Gastroesophageal sphincter (tissue), 4 donors: ENCODE measurements at regions not wholly inside any gene's neighbourhood (a gene's known extent, or its start where the extent isn't known, plus 50 kb on each side); places are given as distances from the start of the nearest gene placed in this dataset.

Experiments
- ATAC-seq: fragments of 150-250 bp; one replicate; pipeline ENCODE4 v1.9.1; 2016; ENCODE audit warnings: mild to moderate bottlenecking, moderate library complexity
- H3K27ac ChIP-seq, 4 donors: fragments of 200-600 bp; sonication (generic) in 3 of 4; 1 replicate in 3 of 4; 2 replicates in 1 of 4; pipeline ENCODE4 v1.5.1; 2016 to 2019
- H3K27me3 ChIP-seq: fragments of 200-600 bp; sonication (generic); one replicate; pipeline ENCODE4 v1.5.1; 2019
- H3K36me3 ChIP-seq, 2 donors: fragments of 200-600 bp; sonication (generic); one replicate each; pipeline ENCODE4 v1.5.1; 2019; ENCODE audit warnings: control low read depth in 1 of 2
- H3K4me1 ChIP-seq, 3 donors: fragments of 200-600 bp; sonication (generic); 1 replicate in 2 of 3; 2 replicates in 1 of 3; pipeline ENCODE4 v1.5.1; 2016 to 2019; ENCODE audit warnings: control low read depth in 2 of 3
- H3K4me3 ChIP-seq, 2 donors: fragments of 200-600 bp; sonication (generic); one replicate each; pipeline ENCODE4 v1.5.1; 2019; ENCODE audit warnings: mild to moderate bottlenecking in 1 of 2, moderate library complexity in 1 of 2
- H3K9me3 ChIP-seq, 3 donors: fragments of 200-600 bp; sonication (generic); one replicate each; pipeline ENCODE4 v1.5.1; 2017 to 2019; ENCODE audit warnings: control low read depth in 2 of 3
- EP300 ChIP-seq: sonication (generic); formaldehyde crosslinking; IDR thresholded peaks from one replicate; pipeline ENCODE4 v1.6.1; 2017; ENCODE audit warnings: antibody characterized with exemption, mild to moderate bottlenecking
- POLR2A ChIP-seq, 2 donors: fragments of 450-650 bp; IDR thresholded peaks; one replicate each; pipeline ENCODE4 v1.6.1; 2017; ENCODE audit warnings: antibody characterized with exemption in 2 of 2, mild to moderate bottlenecking in 2 of 2, moderate library complexity in 1 of 2
- POLR2AphosphoS5 ChIP-seq: sonication (generic); formaldehyde crosslinking; IDR thresholded peaks from one replicate; pipeline ENCODE4 v1.6.1; 2017; ENCODE audit warnings: antibody characterized with exemption
- WGBS, 2 donors: methylation state at CpG; one replicate each; pipeline ENCODE4 v1.1.5; 2018; ENCODE audit warnings: low coverage in 1 of 2; 5-methylcytosine and 5-hydroxymethylcytosine counted together
- TF ChIP-seq, protein P1 (sequence below), 4 experiments: fragments of 200-600 bp in 2 of 4; fragments of 450-650 bp in 2 of 4; sonication (generic) in 1 of 4; IDR thresholded peaks; one replicate each; pipeline ENCODE4 v1.5.1; 2017 to 2019; ENCODE audit warnings: antibody characterized with exemption in 4 of 4, mild to moderate bottlenecking in 2 of 4, moderate library complexity in 2 of 4

DNA sequence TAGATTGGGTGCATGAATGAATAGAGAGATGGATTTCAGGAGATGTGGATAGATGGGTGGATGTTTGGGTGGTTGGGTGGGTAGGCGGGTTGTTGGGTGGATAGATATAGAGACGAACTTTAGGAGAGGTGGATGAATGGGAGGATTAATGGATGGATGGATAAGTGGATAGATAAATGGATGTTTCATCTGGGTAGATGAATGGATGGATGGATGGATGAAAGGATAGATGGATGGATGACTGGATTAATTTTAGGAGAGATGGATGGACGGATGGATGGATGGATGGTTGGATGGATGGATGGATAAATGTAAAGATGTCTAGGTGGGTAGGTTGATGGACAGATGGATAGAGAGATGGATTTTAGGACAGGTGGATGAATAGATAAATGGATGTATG lies 511.3 kb downstream of the MIAT start:
- H3K9me3 ChIP-seq, result no peaks in the 10 kb centered on the region
- H3K27me3 ChIP-seq, result no peaks in the 10 kb centered on the region
- TF ChIP-seq POLR2AphosphoS5 (no peak), EP300 (no peak), POLR2A (IDR thresholded peaks at IDR 0.05) (no peak)
- TF ChIP-seq, protein P1, sequence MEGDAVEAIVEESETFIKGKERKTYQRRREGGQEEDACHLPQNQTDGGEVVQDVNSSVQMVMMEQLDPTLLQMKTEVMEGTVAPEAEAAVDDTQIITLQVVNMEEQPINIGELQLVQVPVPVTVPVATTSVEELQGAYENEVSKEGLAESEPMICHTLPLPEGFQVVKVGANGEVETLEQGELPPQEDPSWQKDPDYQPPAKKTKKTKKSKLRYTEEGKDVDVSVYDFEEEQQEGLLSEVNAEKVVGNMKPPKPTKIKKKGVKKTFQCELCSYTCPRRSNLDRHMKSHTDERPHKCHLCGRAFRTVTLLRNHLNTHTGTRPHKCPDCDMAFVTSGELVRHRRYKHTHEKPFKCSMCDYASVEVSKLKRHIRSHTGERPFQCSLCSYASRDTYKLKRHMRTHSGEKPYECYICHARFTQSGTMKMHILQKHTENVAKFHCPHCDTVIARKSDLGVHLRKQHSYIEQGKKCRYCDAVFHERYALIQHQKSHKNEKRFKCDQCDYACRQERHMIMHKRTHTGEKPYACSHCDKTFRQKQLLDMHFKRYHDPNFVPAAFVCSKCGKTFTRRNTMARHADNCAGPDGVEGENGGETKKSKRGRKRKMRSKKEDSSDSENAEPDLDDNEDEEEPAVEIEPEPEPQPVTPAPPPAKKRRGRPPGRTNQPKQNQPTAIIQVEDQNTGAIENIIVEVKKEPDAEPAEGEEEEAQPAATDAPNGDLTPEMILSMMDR (IDR thresholded peaks at IDR 0.05), result no peak
- ATAC-seq, result no peak
- no peaks in the 10 kb centered on the region for H3K36me3 ChIP-seq
- no peak overlapping the region for H3K4me3 ChIP-seq
- H3K4me1 ChIP-seq, result peaks cover 0 to 11% (median 0%) of the 10 kb centered on the region in 3 donors
- 69 to 73% methylated on average over 2 to 3 of the region's 3 CpGs for WGBS, 2 donors
- no peak overlapping the region for H3K27ac ChIP-seq

DNA sequence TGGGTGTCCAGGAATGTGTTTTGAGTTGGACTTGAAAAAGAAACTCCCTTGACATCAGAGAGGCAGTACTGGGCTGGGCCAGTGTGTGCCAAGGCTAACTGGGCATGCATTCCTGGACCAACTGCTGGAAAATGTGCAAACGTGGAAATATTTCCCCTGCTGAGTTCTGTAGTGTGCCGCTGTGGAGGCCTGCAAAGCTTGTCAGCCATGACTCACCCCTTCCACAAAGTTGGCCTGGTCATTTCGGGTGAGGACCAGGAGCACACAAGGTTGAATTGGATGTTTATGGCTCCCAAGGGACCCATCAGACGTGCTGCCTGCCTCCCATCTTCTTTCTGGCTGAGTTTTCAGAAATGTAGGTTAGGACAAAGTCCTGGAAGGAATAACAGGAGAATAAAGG lies 513.1 kb downstream of the MIAT start:
- Histone ChIP-seq H3K27ac (peak overlapping the region in 2 of 4 donors; percentile 12 to 34), H3K4me1 (peaks cover 0 to 11% (median 0%) of the 10 kb centered on the region in 3 donors), H3K36me3 (no peaks in the 10 kb centered on the region), H3K9me3 (no peaks in the 10 kb centered on the region), H3K4me3 (no peak overlapping the region), H3K27me3 (peaks cover 10% of the 10 kb centered on the region)
- ATAC-seq, result peak; percentile 89
- TF ChIP-seq POLR2A (IDR thresholded peaks at IDR 0.05), result no peak
- TF ChIP-seq POLR2AphosphoS5, result peak; percentile 77
- TF ChIP-seq, protein P1 (IDR thresholded peaks at IDR 0.05), result no peak
- TF ChIP-seq EP300, result no peak
- WGBS, 2 donors, result 24 to 27% methylated on average over 3 to 4 of the region's 4 CpGs

DNA sequence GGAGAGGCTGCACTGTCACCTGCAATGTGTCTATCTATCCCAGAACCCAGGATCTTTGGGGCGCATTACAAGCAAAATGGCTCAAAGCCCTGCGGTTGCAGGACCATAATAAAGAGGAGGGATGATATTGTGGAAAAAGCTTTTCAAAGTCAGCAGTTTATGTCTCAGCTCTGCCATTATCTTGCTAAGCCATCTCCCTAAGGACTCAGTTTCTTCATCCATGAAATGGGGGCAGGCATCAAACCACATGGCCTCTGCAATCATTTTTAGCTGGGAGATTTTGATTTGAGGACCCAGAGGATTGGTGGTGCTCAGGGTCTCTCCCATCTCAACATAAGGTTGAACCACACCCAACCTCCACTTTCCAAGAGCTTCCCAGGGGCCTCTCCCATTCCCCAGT lies 513.8 kb downstream of the MIAT start:
- Histone ChIP-seq H3K4me3 (no peak overlapping the region), H3K27me3 (peaks cover 10% of the 10 kb centered on the region), H3K9me3 (no peaks in the 10 kb centered on the region), H3K36me3 (no peaks in the 10 kb centered on the region), H3K27ac (no peak overlapping the region), H3K4me1 (peaks cover 0 to 11% (median 0%) of the 10 kb centered on the region in 3 donors)
- 80 to 95% methylated on average over 1 to 2 of the region's 2 CpGs for WGBS, 2 donors
- ATAC-seq, result no peak
- TF ChIP-seq, protein P1 (IDR thresholded peaks at IDR 0.05), result no peak
- no peak for TF ChIP-seq POLR2A (IDR thresholded peaks at IDR 0.05)
- TF ChIP-seq POLR2AphosphoS5, result no peak
- no peak for TF ChIP-seq EP300

DNA sequence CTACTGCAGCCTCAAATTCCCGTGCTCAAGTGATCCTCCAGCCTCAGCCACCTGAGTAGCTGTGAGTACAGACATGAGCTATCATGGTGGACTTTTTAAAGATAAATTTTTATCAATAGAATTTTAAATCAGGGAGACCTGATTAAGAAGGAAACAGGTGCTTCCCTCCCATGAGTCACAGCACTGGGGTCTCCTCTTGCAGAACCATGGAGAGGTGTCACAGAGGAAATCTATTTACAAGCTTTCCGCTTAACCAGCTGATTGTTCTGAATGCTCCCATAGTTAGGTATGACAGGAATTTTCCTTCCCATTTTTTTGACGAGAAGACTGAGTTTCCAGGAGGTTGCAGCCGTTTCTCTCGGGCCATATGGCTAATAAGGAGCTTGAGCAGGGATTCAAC lies 516.1 kb downstream of the MIAT start:
- no peak for ATAC-seq
- TF ChIP-seq, protein P1 (IDR thresholded peaks at IDR 0.05), result no peak
- no peak for TF ChIP-seq POLR2AphosphoS5
- no peak for TF ChIP-seq POLR2A (IDR thresholded peaks at IDR 0.05)
- no peak for TF ChIP-seq EP300

DNA sequence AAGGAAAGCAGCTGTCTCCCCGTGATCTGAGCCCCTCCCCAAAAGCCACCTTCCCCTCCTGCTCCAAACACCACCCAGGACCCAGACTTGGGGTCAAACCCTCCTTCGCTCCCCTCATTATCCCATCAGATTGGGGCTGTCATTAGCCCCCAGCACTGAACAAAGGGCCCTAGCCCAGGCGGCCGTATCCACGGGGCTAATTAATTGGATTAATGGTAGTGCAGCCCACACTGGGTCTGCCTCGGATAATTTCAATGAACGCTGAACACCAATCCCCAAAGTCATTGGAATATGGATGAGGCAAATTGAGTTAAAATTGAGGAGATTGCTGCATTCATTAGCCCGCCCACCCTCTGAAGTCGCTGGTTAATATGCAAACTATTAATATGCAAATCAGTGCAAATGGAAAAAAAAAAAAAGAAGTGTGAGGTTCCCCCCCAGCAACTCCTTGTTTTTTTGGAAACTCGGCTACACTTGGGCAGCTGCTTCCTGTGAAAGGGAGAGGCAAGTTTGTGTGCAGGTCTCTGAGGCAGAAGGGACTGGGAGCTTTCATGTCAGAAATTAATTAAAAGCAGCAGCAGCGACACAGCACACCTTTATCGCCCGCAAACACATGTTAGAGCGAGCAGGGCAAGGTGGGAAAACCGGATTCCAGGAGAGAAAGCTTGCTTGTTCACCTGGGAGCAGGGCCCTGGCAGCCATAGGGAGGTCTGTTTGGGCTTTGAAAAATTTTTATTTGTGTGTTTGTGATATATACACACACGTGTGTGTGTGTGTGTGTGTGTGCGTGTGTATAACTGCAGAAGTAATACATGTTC lies 517.8 kb downstream of the MIAT start:
- Histone ChIP-seq H3K4me1 (peaks cover 0 to 9% (median 0%) of the 10 kb centered on the region in 3 donors), H3K9me3 (no peaks in the 10 kb centered on the region), H3K36me3 (no peaks in the 10 kb centered on the region), H3K27ac (no peak overlapping the region), H3K4me3 (no peak overlapping the region), H3K27me3 (peaks cover 10% of the 10 kb centered on the region)
- WGBS, 2 donors, result 64 to 69% methylated on average over 7 to 14 of the region's 17 CpGs
- TF ChIP-seq EP300 (no peak), POLR2A (IDR thresholded peaks at IDR 0.05) (no peak), POLR2AphosphoS5 (no peak)
- TF ChIP-seq, protein P1 (IDR thresholded peaks at IDR 0.05), result no peak
- ATAC-seq, result no peak

More for the DNA sequence above, 516.1 kb downstream of the MIAT start:
- H3K36me3 ChIP-seq, result no peaks in the 10 kb centered on the region
- H3K4me1 ChIP-seq, result peaks cover 0 to 11% (median 0%) of the 10 kb centered on the region in 3 donors
- WGBS, 2 donors, result 74 to 78% methylated on average over 4 to 5 of the region's 5 CpGs
- H3K9me3 ChIP-seq, result no peaks in the 10 kb centered on the region
- no peak overlapping the region for H3K27ac ChIP-seq
- no peak overlapping the region for H3K4me3 ChIP-seq
- peaks cover 10% of the 10 kb centered on the region for H3K27me3 ChIP-seq
